Vagina (tissue), 2 donors: ENCODE measurements at regions not wholly inside any gene's neighbourhood (a gene's known extent, or its start where the extent isn't known, plus 50 kb on each side); places are given as distances from the start of the nearest gene placed in this dataset.

Source experiments
- POLR2A ChIP-seq, 2 donors: fragments of 450-650 bp; IDR thresholded peaks; one replicate each; pipeline ENCODE4 v1.6.1; 2017; ENCODE audit warnings: antibody characterized with exemption in 2 of 2, mild to moderate bottlenecking in 2 of 2, moderate library complexity in 2 of 2
- POLR2AphosphoS5 ChIP-seq, 2 donors: sonication (generic); formaldehyde crosslinking; IDR thresholded peaks; one replicate each; pipeline ENCODE4 v1.9.0; 2017; ENCODE audit warnings: antibody characterized with exemption in 2 of 2, mild to moderate bottlenecking in 2 of 2, low read depth in 1 of 2; ENCODE audit not compliant: insufficient read depth in 1 of 2
- TF ChIP-seq, protein P1 (sequence below), 3 experiments: fragments of 450-650 bp in 2 of 3; fragments of 200-600 bp in 1 of 3; sonication (generic) in 1 of 3; IDR thresholded peaks; one replicate each; pipeline ENCODE4 v1.5.1; 2017 to 2019; ENCODE audit warnings: antibody characterized with exemption in 3 of 3, mild to moderate bottlenecking in 2 of 3, moderate library complexity in 2 of 3

DNA sequence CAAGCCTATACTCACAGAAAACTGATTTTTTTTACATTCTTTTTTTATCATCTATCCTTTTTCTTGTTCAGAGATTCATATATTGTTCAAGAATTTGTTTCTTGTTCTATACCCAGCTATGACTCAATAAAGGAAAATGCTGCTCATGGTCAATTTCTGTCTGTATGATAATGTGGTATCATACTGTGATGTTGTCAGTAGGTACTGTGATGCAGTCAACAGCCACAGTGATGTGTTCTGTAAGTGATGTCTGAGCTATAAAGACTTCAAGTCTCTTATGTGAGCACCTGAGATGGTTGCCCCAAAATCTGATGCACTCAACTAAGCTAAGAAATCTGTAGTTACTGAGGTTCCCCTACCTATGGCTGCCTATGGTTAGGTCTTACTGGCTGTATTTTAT, 294.2 kb upstream of the GRIN3A start:
- TF ChIP-seq, protein P1, sequence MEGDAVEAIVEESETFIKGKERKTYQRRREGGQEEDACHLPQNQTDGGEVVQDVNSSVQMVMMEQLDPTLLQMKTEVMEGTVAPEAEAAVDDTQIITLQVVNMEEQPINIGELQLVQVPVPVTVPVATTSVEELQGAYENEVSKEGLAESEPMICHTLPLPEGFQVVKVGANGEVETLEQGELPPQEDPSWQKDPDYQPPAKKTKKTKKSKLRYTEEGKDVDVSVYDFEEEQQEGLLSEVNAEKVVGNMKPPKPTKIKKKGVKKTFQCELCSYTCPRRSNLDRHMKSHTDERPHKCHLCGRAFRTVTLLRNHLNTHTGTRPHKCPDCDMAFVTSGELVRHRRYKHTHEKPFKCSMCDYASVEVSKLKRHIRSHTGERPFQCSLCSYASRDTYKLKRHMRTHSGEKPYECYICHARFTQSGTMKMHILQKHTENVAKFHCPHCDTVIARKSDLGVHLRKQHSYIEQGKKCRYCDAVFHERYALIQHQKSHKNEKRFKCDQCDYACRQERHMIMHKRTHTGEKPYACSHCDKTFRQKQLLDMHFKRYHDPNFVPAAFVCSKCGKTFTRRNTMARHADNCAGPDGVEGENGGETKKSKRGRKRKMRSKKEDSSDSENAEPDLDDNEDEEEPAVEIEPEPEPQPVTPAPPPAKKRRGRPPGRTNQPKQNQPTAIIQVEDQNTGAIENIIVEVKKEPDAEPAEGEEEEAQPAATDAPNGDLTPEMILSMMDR (IDR thresholded peaks at IDR 0.05), result no peak
- TF ChIP-seq POLR2A (IDR thresholded peaks at IDR 0.05) (no peak), POLR2AphosphoS5 (IDR thresholded peaks at IDR 0.05; ENCODE audit: insufficient read depth in 1 of 2, low read depth in 1 of 2) (no peak)
